Adrenal gland (tissue), 9 donors: ENCODE measurements at regions not wholly inside any gene's neighbourhood (a gene's known extent, or its start where the extent isn't known, plus 50 kb on each side); places are given as distances from the start of the nearest gene placed in this dataset.
"Not testable (repeated sequence)": the region's sequence is repeated elsewhere in the genome, so short reads cannot be mapped to it uniquely, and the experiment has no call there.

Source experiments
- DNase-seq, 7 donors: peaks; one replicate each; pipeline ENCODE4 v3.0.0-alpha.2; 2019 to 2020
- H3K27ac ChIP-seq, 5 donors: fragments of 200-600 bp; sonication (generic) in 4 of 5; 1 replicate in 3 of 5; 2 replicates in 2 of 5; pipeline versions ENCODE4 v1.5.1 to v1.8.0; 2016 to 2020; ENCODE audit warnings: mild to moderate bottlenecking in 1 of 5
- H3K27me3 ChIP-seq: fragments of 200-600 bp; 2 replicates; pipeline ENCODE4 v1.8.0; 2021
- H3K36me3 ChIP-seq, 2 donors: fragments of 200-600 bp; replicated peaks in 1 of 2; 1 replicate in 1 of 2; 2 replicates in 1 of 2; pipeline versions ENCODE4 v1.5.1 to v1.8.0; 2018 to 2022
- H3K4me1 ChIP-seq, 2 donors: fragments of 200-600 bp; replicated peaks in 1 of 2; 1 replicate in 1 of 2; 2 replicates in 1 of 2; pipeline versions ENCODE4 v1.5.1 to v1.8.0; 2018 to 2021
- H3K4me3 ChIP-seq, 4 donors: fragments of 200-600 bp; sonication (generic) in 3 of 4; one replicate each; pipeline ENCODE4 v1.5.1; 2016 to 2018
- H3K9me3 ChIP-seq, 3 donors: fragments of 200-600 bp; sonication (generic) in 1 of 3; replicated peaks in 1 of 3; 1 replicate in 2 of 3; 2 replicates in 1 of 3; pipeline versions ENCODE4 v1.5.1 to v1.8.0; 2016 to 2021
- POLR2A ChIP-seq, 2 donors: fragments of 450-650 bp; IDR thresholded peaks; one replicate each; pipeline ENCODE4 v1.6.1; 2017; ENCODE audit warnings: antibody characterized with exemption in 2 of 2, mild to moderate bottlenecking in 2 of 2, moderate library complexity in 1 of 2
- WGBS, 4 donors: extraction: QIAGEN DNeasy Blood & Tissue Kit in 2 of 4; methylation state at CpG; one replicate each; pipeline versions ENCODE4 v1.1.5 to v1.1.7; 2013 to 2017; 5-methylcytosine and 5-hydroxymethylcytosine counted together
- intact Hi-C, 2 donors: fragments of 100-400 bp; cut with DNase I; formaldehyde crosslinking; loops; one replicate each; pipeline versions ENCODE4 v1.14.1 to v1.15.0; 2022 to 2023
- TF ChIP-seq, protein P1 (sequence below), 6 experiments: fragments of 450-650 bp in 4 of 6; fragments of 200-600 bp in 2 of 6; sonication (generic) in 1 of 6; IDR thresholded peaks; 1 replicate in 5 of 6; 2 replicates in 1 of 6; pipeline versions ENCODE4 v1.5.1 to v1.8.0; 2016 to 2021; ENCODE audit warnings: antibody characterized with exemption in 6 of 6, mild to moderate bottlenecking in 2 of 6, moderate library complexity in 1 of 6
- donor health status: healthy with polysubstance abuse.
- donor health status: Bipolar disorder and iron deficiency.
- donor health status: DM: yes; HTN: yes; CAD: no.
- donor health status: DM: no; HTN: no; CAD: no.
- donor health status: DM: no; HTN: no; CAD: no.

DNA sequence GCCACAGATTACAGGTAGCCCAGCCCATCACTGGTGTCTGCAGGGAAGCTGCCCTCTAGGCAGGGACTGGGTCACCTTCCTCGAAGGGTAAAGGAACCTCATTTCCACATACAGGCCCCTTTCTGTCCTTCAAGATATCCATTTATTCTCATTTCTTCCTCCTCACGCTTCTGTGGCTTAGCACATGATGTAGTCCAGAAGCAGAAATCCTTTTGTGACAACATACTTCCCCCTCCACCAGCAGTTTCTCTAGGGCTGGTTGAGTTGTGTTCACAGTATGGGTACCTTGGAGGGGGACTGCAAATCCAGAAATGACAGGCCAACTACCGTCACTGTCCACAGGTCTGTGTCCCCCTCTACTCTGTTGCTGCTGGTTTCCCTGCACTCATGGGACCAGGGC is 364.9 kb downstream of the ANAPC1 start:
- TF ChIP-seq, protein P1, sequence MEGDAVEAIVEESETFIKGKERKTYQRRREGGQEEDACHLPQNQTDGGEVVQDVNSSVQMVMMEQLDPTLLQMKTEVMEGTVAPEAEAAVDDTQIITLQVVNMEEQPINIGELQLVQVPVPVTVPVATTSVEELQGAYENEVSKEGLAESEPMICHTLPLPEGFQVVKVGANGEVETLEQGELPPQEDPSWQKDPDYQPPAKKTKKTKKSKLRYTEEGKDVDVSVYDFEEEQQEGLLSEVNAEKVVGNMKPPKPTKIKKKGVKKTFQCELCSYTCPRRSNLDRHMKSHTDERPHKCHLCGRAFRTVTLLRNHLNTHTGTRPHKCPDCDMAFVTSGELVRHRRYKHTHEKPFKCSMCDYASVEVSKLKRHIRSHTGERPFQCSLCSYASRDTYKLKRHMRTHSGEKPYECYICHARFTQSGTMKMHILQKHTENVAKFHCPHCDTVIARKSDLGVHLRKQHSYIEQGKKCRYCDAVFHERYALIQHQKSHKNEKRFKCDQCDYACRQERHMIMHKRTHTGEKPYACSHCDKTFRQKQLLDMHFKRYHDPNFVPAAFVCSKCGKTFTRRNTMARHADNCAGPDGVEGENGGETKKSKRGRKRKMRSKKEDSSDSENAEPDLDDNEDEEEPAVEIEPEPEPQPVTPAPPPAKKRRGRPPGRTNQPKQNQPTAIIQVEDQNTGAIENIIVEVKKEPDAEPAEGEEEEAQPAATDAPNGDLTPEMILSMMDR (IDR thresholded peaks at IDR 0.05): no peak
- TF ChIP-seq POLR2A (IDR thresholded peaks at IDR 0.05): no peak
- no peaks in the 10 kb centered on the region for H3K36me3 ChIP-seq
- H3K4me1 ChIP-seq: peaks cover 0 to 6% of the 10 kb centered on the region in 2 donors
- DNase-seq: no peak
- H3K27me3 ChIP-seq: no peaks in the 10 kb centered on the region
- WGBS, 4 donors: 62 to 79% (median 76%) methylated on average over 3 of the region's 3 CpGs
- H3K27ac ChIP-seq: no peak overlapping the region
- no peaks in the 10 kb centered on the region for H3K9me3 ChIP-seq
- intact Hi-C loops: no loop called here
- H3K4me3 ChIP-seq: no peak overlapping the region

DNA sequence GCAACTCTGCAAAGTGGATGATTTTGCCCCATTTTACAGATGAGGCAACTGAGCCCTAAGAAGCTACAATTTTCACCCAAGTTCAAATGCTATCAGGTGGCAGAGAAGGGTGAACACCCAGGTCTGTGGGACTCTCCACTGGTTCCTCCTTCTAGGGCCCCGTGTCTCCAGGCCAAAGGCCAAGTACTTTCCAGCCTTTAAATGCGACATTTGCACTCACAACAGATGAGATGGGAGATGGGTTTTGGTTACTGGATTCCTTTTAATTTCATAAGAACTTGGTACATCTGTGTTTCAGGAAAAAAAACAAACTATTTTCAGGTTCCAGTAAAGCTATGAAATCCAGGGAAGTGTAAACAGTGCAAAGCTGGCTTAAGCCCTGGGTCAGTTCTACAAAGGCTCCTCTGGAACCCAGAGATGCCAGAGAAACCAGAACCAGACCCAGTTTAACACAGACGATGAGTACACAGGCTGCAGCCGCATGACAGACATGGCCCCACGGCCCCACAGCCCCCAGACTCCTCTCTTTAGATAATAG is 361.7 kb downstream of the ANAPC1 start:
- no peaks in the 10 kb centered on the region for H3K36me3 ChIP-seq
- 61 to 71% (median 68%) methylated on average over 5 of the region's 5 CpGs for WGBS, 4 donors
- intact Hi-C loops: no loop called here
- no peak for DNase-seq
- H3K27me3 ChIP-seq: no peaks in the 10 kb centered on the region
- H3K27ac ChIP-seq: no peak overlapping the region
- no peak overlapping the region for H3K4me3 ChIP-seq
- H3K9me3 ChIP-seq: no peaks in the 10 kb centered on the region
- no peak for TF ChIP-seq POLR2A (IDR thresholded peaks at IDR 0.05)
- TF ChIP-seq, protein P1 (IDR thresholded peaks at IDR 0.05): no peak
- H3K4me1 ChIP-seq: peaks cover 0 to 6% of the 10 kb centered on the region in 2 donors

- WGBS, 4 donors: 45 to 56% (median 48%) methylated on average over 12 of the region's 12 CpGs
- TF ChIP-seq, protein P1 (IDR thresholded peaks at IDR 0.05): no peak
- no peak for TF ChIP-seq POLR2A (IDR thresholded peaks at IDR 0.05)
- no peaks in the 10 kb centered on the region for H3K9me3 ChIP-seq
- no peak for DNase-seq
- intact Hi-C loops: no loop called here
- H3K27me3 ChIP-seq: no peaks in the 10 kb centered on the region
- no peak overlapping the region for H3K27ac ChIP-seq
- no peak overlapping the region for H3K4me3 ChIP-seq
- H3K4me1 ChIP-seq: peaks cover 0 to 6% of the 10 kb centered on the region in 2 donors
- no peaks in the 10 kb centered on the region for H3K36me3 ChIP-seq
Measured at GRCh38 chr2:111523009-111523408, 361.0 kb downstream of the ANAPC1 start.

DNA sequence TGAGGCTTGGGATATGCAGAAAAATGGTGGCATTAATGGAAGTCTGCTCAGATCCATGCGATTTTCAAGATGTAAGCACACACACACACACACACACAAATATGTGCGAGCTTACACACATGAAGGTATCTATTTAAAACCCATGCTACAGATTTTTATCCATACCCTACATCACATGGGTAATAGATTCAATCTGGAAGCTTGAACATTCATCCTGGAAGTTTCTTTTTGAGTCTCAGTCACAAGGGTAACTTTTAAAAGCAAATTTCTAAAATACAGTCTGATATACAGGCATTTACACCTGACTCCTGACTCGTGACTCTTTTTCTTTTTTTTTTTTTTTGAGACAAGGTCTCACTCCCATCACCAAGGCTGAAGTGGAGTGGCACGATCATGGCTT is 359.0 kb downstream of the ANAPC1 start:
- H3K36me3 ChIP-seq, H3K27ac ChIP-seq, intact Hi-C loops, H3K9me3 ChIP-seq, H3K27me3 ChIP-seq, DNase-seq, H3K4me1 ChIP-seq, H3K4me3 ChIP-seq: not testable (repeated sequence)
- WGBS, 4 donors: 86 to 96% (median 89%) methylated on average over 2 to 4 of the region's 4 CpGs

GRCh38 chr2:111526041-111526639 is 357.9 kb downstream of the ANAPC1 start:
- DNase-seq, H3K27me3 ChIP-seq, H3K4me1 ChIP-seq, intact Hi-C loops, H3K36me3 ChIP-seq, H3K4me3 ChIP-seq, H3K9me3 ChIP-seq, H3K27ac ChIP-seq: not testable (repeated sequence)
- 68 to 100% (median 68%) methylated on average over 1 to 7 of the region's 7 CpGs; no CpG with 5 or more reads in 1 of the 4 donors for WGBS, 4 donors

DNA sequence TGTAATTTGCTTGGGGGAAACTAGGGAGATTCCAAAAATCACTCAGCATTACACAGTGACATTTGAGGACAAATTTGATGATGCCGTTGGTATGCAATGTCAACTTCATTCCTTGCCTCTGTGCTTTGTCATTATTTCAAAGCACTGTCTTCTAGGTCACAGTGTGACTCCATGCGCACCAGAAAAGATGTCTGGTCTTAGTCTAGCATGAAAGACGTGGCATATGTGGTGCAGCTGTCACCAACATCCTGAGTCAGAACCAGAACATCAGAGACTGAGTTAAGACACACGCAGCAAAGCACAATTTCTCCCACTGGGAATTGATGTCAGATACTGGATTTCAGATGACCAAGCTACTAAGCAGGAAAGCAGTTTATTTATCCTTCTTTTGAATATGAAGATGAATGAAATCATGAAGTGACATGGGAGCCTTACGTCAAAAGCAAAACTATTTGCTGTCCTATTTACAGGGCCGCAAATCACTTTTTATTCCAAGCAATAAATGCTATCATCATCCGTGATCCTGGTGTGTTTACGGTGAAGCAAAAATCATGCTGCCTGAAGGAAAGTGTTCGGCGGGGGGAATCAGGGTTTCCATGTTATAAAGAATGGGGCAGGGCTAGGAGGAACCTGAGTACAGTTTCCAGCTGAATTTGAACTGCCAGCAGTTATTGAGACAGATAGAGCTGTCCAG is 356.1 kb downstream of the ANAPC1 start:
- H3K4me3 ChIP-seq, H3K4me1 ChIP-seq, H3K9me3 ChIP-seq, DNase-seq, H3K27ac ChIP-seq, intact Hi-C loops, H3K36me3 ChIP-seq, H3K27me3 ChIP-seq: not testable (repeated sequence)
- 81 to 95% (median 87%) methylated on average over 6 to 7 of the region's 10 CpGs for WGBS, 4 donors

- H3K27ac ChIP-seq, H3K4me1 ChIP-seq, H3K4me3 ChIP-seq, H3K9me3 ChIP-seq, intact Hi-C loops, H3K27me3 ChIP-seq, H3K36me3 ChIP-seq, DNase-seq: not testable (repeated sequence)
- 84 to 97% (median 90%) methylated on average over 3 of the region's 4 CpGs for WGBS, 4 donors
Measured at GRCh38 chr2:111529022-111529421, 355.0 kb downstream of the ANAPC1 start.
